ENCODE measurements at regions not wholly inside any gene's neighbourhood (a gene's known extent, or its start where the extent isn't known, plus 50 kb on each side); places are given as distances from the start of the nearest gene placed in this dataset.

DNA sequence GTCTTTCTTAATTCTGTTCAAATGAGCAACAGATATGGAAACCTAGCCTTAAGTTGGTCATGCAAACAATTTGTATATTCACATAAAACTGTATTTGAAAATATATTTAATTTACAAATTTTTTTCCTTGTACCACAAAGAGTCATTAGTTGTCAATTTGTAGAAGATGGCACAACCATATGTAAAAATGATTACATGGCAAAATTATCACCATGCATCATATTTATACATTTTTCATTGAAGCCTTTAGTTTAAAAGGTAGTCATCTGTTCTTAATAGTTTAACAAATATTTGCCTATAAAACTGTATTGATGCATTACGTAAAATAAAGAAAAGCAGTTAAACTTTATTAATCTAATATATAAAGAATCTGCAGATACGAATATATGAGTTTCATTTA is 1306.8 kb upstream of the ADGRB3 start:
- H3K23ac ChIP-seq (ENCODE audit: low read depth, low read length, poor library complexity): no peak overlapping the region
- no CpG with 5 or more reads among the region's 2 CpGs for WGBS, 2 donors (ENCODE audit: extremely low coverage in 2 of 2, insufficient read length in 2 of 2, insufficient replicate concordance in 1 of 2)
- H3K36me3 ChIP-seq (replicated peaks in 1 of 2; ENCODE audit: control insufficient read depth in 2 of 2, insufficient read depth in 2 of 2, low read length in 2 of 2): no peaks in the 10 kb centered on the region
- no peak overlapping the region for H3K4ac ChIP-seq (ENCODE audit: low read length)
- H3K27ac ChIP-seq (replicated peaks; ENCODE audit: low read length): no peak overlapping the region
- H3K4me1 ChIP-seq (ENCODE audit: control insufficient read depth in 2 of 2, insufficient read depth in 1 of 2, low read depth in 1 of 2, low read length in 2 of 2): no peaks in the 10 kb centered on the region
- H2AFZ ChIP-seq (ENCODE audit: low read length): no peak overlapping the region
- H3K27me3 ChIP-seq (ENCODE audit: control insufficient read depth in 3 of 3, insufficient read depth in 3 of 3, low read depth in 1 of 3, low read length in 3 of 3): no peaks in the 10 kb centered on the region
- no peaks in the 10 kb centered on the region for H3K79me1 ChIP-seq (ENCODE audit: low read depth, low read length)
- H2BK12ac ChIP-seq (ENCODE audit: low read length): no peak overlapping the region
- H2BK15ac ChIP-seq (ENCODE audit: low read length): no peak overlapping the region
- H3K9ac ChIP-seq (ENCODE audit: low read depth, low read length, poor library complexity): no peak overlapping the region
- H3K14ac ChIP-seq (ENCODE audit: low read length): no peak overlapping the region
- DNase-seq (ENCODE audit: low spot score): no peak
- H4K91ac ChIP-seq (ENCODE audit: low read depth, low read length, poor library complexity): no peak overlapping the region
- H3K4me2 ChIP-seq (ENCODE audit: insufficient read depth, low read length, poor library complexity, severe bottlenecking): no peak overlapping the region
- H3K9me3 ChIP-seq (replicated peaks in 1 of 2; ENCODE audit: control insufficient read depth in 2 of 2, insufficient read depth in 1 of 2, low read depth in 1 of 2, low read length in 2 of 2): no peaks in the 10 kb centered on the region
- no peak overlapping the region for H3K18ac ChIP-seq (ENCODE audit: low read length)
- no peak overlapping the region for H3K4me3 ChIP-seq (ENCODE audit: low read length in 2 of 2)
- no peak overlapping the region for H2BK5ac ChIP-seq (ENCODE audit: low read length)
- H4K8ac ChIP-seq (ENCODE audit: low read depth, low read length): no peak overlapping the region
- H2AK5ac ChIP-seq (ENCODE audit: low read depth, low read length): no peak overlapping the region
- H2BK120ac ChIP-seq (ENCODE audit: low read depth, low read length): no peak overlapping the region

DNA sequence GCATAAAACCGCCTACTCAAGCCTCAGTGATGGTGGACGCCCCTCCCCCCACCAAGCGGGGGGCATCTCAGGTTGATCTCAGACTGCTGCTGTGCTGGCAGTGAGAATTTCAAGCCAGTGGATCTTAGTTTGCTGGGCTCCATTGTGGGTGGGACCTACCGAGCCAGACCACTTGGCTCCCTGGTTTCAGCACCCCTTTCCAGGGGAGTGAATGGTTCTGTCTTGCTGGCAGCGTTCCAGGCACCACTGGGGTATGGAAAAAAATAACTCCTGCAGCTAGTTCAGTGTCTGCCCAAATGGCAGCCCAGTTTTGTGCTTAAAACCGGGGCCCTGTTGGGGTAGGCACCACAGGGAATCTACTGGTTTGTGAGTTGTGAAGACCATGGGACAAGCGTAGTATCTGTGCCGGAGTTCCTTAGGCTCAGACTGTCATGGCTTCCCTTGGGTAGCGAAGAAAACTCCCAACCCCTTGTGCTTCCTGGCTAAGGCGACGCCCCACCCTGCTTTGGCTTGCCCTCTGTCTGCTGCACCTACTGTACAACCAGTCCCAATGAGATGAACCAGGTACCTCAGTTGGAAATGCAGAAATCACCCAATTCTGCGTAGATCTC is 1334.5 kb upstream of the ADGRB3 start:
- no peak overlapping the region for H2BK120ac ChIP-seq (ENCODE audit: low read depth, low read length)
- no peak overlapping the region for H3K4ac ChIP-seq (ENCODE audit: low read length)
- no CpG with 5 or more reads among the region's 12 CpGs for WGBS, 2 donors (ENCODE audit: extremely low coverage in 2 of 2, insufficient read length in 2 of 2, insufficient replicate concordance in 1 of 2)
- H2BK5ac ChIP-seq (ENCODE audit: low read length): no peak overlapping the region
- no peak overlapping the region for H3K4me2 ChIP-seq (ENCODE audit: insufficient read depth, low read length, poor library complexity, severe bottlenecking)
- H3K36me3 ChIP-seq (replicated peaks in 1 of 2; ENCODE audit: control insufficient read depth in 2 of 2, insufficient read depth in 2 of 2, low read length in 2 of 2): no peaks in the 10 kb centered on the region
- H3K4me3 ChIP-seq (ENCODE audit: low read length in 2 of 2): no peak overlapping the region
- no peak overlapping the region for H2AK5ac ChIP-seq (ENCODE audit: low read depth, low read length)
- no peak overlapping the region for H3K14ac ChIP-seq (ENCODE audit: low read length)
- no peak overlapping the region for H3K9ac ChIP-seq (ENCODE audit: low read depth, low read length, poor library complexity)
- no peak overlapping the region for H3K23ac ChIP-seq (ENCODE audit: low read depth, low read length, poor library complexity)
- H2BK15ac ChIP-seq (ENCODE audit: low read length): no peak overlapping the region
- no peak overlapping the region for H3K27ac ChIP-seq (replicated peaks; ENCODE audit: low read length)
- no peak overlapping the region for H3K18ac ChIP-seq (ENCODE audit: low read length)
- no peaks in the 10 kb centered on the region for H3K9me3 ChIP-seq (replicated peaks in 1 of 2; ENCODE audit: control insufficient read depth in 2 of 2, insufficient read depth in 1 of 2, low read depth in 1 of 2, low read length in 2 of 2)
- peak overlapping the region; percentile 22 for H2AFZ ChIP-seq (ENCODE audit: low read length)
- H4K91ac ChIP-seq (ENCODE audit: low read depth, low read length, poor library complexity): no peak overlapping the region
- H3K79me1 ChIP-seq (ENCODE audit: low read depth, low read length): no peaks in the 10 kb centered on the region
- H3K4me1 ChIP-seq (ENCODE audit: control insufficient read depth in 2 of 2, insufficient read depth in 1 of 2, low read depth in 1 of 2, low read length in 2 of 2): no peaks in the 10 kb centered on the region
- H3K27me3 ChIP-seq (ENCODE audit: control insufficient read depth in 3 of 3, insufficient read depth in 3 of 3, low read depth in 1 of 3, low read length in 3 of 3): no peaks in the 10 kb centered on the region
- no peak for DNase-seq (ENCODE audit: low spot score)
- no peak overlapping the region for H2BK12ac ChIP-seq (ENCODE audit: low read length)
- H4K8ac ChIP-seq (ENCODE audit: low read depth, low read length): no peak overlapping the region

DNA sequence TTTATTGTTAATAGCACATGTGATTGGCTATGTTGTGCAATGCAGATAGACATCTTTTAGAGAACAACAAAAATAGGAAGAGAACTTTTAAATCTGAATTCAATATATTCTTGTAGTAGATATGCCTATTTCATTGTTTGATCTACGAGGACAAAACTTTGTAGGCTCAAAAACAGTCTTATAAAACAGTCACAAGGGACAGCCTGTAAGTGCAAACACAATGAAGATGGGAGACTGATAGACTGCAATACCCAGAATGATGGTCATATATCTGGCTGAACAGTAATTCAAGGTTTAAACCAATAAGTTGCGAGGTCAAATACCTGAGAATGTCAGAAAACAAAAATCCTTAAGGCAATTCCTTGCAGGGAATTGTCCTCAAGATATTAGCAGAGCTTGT is 1342.9 kb upstream of the ADGRB3 start:
- Histone ChIP-seq H3K27me3 (ENCODE audit: control insufficient read depth in 3 of 3, insufficient read depth in 3 of 3, low read depth in 1 of 3, low read length in 3 of 3) (no peaks in the 10 kb centered on the region), H3K9me3 (replicated peaks in 1 of 2; ENCODE audit: control insufficient read depth in 2 of 2, insufficient read depth in 1 of 2, low read depth in 1 of 2, low read length in 2 of 2) (no peaks in the 10 kb centered on the region), H3K4me1 (ENCODE audit: control insufficient read depth in 2 of 2, insufficient read depth in 1 of 2, low read depth in 1 of 2, low read length in 2 of 2) (no peaks in the 10 kb centered on the region), H3K23ac (ENCODE audit: low read depth, low read length, poor library complexity) (no peak overlapping the region), H2AK5ac (ENCODE audit: low read depth, low read length) (no peak overlapping the region), H3K18ac (ENCODE audit: low read length) (no peak overlapping the region), H3K79me1 (ENCODE audit: low read depth, low read length) (no peaks in the 10 kb centered on the region), H2BK15ac (ENCODE audit: low read length) (no peak overlapping the region), H2BK5ac (ENCODE audit: low read length) (no peak overlapping the region), H2AFZ (ENCODE audit: low read length) (no peak overlapping the region), H3K36me3 (replicated peaks in 1 of 2; ENCODE audit: control insufficient read depth in 2 of 2, insufficient read depth in 2 of 2, low read length in 2 of 2) (no peaks in the 10 kb centered on the region), H4K91ac (ENCODE audit: low read depth, low read length, poor library complexity) (no peak overlapping the region), H2BK120ac (ENCODE audit: low read depth, low read length) (no peak overlapping the region), H3K27ac (replicated peaks; ENCODE audit: low read length) (no peak overlapping the region), H3K14ac (ENCODE audit: low read length) (no peak overlapping the region), H3K4me3 (ENCODE audit: low read length in 2 of 2) (no peak overlapping the region), H3K4me2 (ENCODE audit: insufficient read depth, low read length, poor library complexity, severe bottlenecking) (no peak overlapping the region), H2BK12ac (ENCODE audit: low read length) (no peak overlapping the region), H3K4ac (ENCODE audit: low read length) (no peak overlapping the region), H4K8ac (ENCODE audit: low read depth, low read length) (no peak overlapping the region), H3K9ac (ENCODE audit: low read depth, low read length, poor library complexity) (no peak overlapping the region)
- no CpG with 5 or more reads among the region's 2 CpGs for WGBS, 2 donors (ENCODE audit: extremely low coverage in 2 of 2, insufficient read length in 2 of 2, insufficient replicate concordance in 1 of 2)
- no peak for DNase-seq (ENCODE audit: low spot score)

DNA sequence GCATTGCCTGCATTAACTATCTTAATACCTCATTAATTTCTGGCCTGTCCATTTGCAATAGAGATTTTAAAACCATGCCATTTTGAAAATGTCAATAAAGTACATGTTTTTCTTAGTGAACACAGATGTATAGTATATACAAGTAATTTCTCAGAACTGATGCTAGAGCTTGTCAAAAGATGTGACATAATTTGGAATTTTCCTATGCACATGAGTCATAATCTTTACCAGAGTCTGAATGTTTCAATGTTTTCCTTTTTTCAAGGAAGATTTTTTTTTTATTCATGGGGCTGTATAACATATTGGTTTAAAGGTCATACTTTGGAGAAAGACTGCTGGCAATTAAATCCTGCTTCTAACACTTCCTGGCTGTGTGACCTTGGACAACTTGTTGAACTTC is 1347.5 kb upstream of the ADGRB3 start:
- no peak for DNase-seq (ENCODE audit: low spot score)
- Histone ChIP-seq H3K14ac (ENCODE audit: low read length) (no peak overlapping the region), H4K8ac (ENCODE audit: low read depth, low read length) (no peak overlapping the region), H2BK5ac (ENCODE audit: low read length) (no peak overlapping the region), H2BK12ac (ENCODE audit: low read length) (no peak overlapping the region), H3K9me3 (replicated peaks in 1 of 2; ENCODE audit: control insufficient read depth in 2 of 2, insufficient read depth in 1 of 2, low read depth in 1 of 2, low read length in 2 of 2) (no peaks in the 10 kb centered on the region), H4K91ac (ENCODE audit: low read depth, low read length, poor library complexity) (no peak overlapping the region), H3K4ac (ENCODE audit: low read length) (no peak overlapping the region), H3K36me3 (replicated peaks in 1 of 2; ENCODE audit: control insufficient read depth in 2 of 2, insufficient read depth in 2 of 2, low read length in 2 of 2) (no peaks in the 10 kb centered on the region), H3K27me3 (ENCODE audit: control insufficient read depth in 3 of 3, insufficient read depth in 3 of 3, low read depth in 1 of 3, low read length in 3 of 3) (no peaks in the 10 kb centered on the region), H2AK5ac (ENCODE audit: low read depth, low read length) (no peak overlapping the region), H3K23ac (ENCODE audit: low read depth, low read length, poor library complexity) (no peak overlapping the region), H2BK15ac (ENCODE audit: low read length) (no peak overlapping the region), H2BK120ac (ENCODE audit: low read depth, low read length) (no peak overlapping the region), H3K4me1 (ENCODE audit: control insufficient read depth in 2 of 2, insufficient read depth in 1 of 2, low read depth in 1 of 2, low read length in 2 of 2) (no peaks in the 10 kb centered on the region), H3K9ac (ENCODE audit: low read depth, low read length, poor library complexity) (no peak overlapping the region), H2AFZ (ENCODE audit: low read length) (no peak overlapping the region), H3K18ac (ENCODE audit: low read length) (no peak overlapping the region), H3K4me2 (ENCODE audit: insufficient read depth, low read length, poor library complexity, severe bottlenecking) (no peak overlapping the region), H3K79me1 (ENCODE audit: low read depth, low read length) (no peaks in the 10 kb centered on the region), H3K4me3 (ENCODE audit: low read length in 2 of 2) (no peak overlapping the region), H3K27ac (replicated peaks; ENCODE audit: low read length) (no peak overlapping the region)

All from neuronal stem cell (in vitro differentiated cells).